NB4 (cell line): ENCODE measurements at regions not wholly inside any gene's neighbourhood (a gene's known extent, or its start where the extent isn't known, plus 50 kb on each side); places are given as distances from the start of the nearest gene placed in this dataset.

Source experiments
- DNase-seq: peaks from one replicate; pipeline ENCODE4 v3.0.0; 2010; ENCODE audit warnings: low read depth
- H3K4me3 ChIP-seq: one replicate; pipeline ENCODE4 v1.5.1; 2011; ENCODE audit warnings: mild to moderate bottlenecking, low read depth, low read length, moderate library complexity
- CTCF ChIP-seq: IDR thresholded peaks from one replicate; pipeline ENCODE4 v1.5.1; 2012; ENCODE audit warnings: low read depth, low read length
- MAX ChIP-seq: IDR thresholded peaks from 2 replicates; pipeline ENCODE4 v1.6.1; 2011; ENCODE audit warnings: low read depth, low read length
- MYC ChIP-seq: IDR thresholded peaks from 2 replicates; pipeline ENCODE4 v1.6.1; 2011; ENCODE audit warnings: low read depth, low read length
- POLR2A ChIP-seq: IDR thresholded peaks from 2 replicates; pipeline ENCODE4 v1.6.1; 2011; ENCODE audit warnings: mild to moderate bottlenecking; ENCODE audit not compliant: insufficient read length; ENCODE audit errors: extremely low read depth

- DNase-seq: no peak
- TF ChIP-seq MAX: no peak
- no peak for TF ChIP-seq CTCF
- no peak for TF ChIP-seq POLR2A
- H3K4me3 ChIP-seq: no peak overlapping the region
These were observed 86.6 kb downstream of the ZBTB18 start for GRCh38 chr1:244137725-244138124.

GRCh38 chr1:244138399-244138798, 87.3 kb downstream of the ZBTB18 start:
- TF ChIP-seq MAX: no peak
- no peak for TF ChIP-seq CTCF
- TF ChIP-seq POLR2A: no peak
- TF ChIP-seq MYC: no peak
- no peak overlapping the region for H3K4me3 ChIP-seq

GRCh38 chr1:244139655-244140054, 88.6 kb downstream of the ZBTB18 start:
- no peak for DNase-seq
- TF ChIP-seq MAX: no peak
- no peak for TF ChIP-seq CTCF
- TF ChIP-seq POLR2A: no peak
- no peak for TF ChIP-seq MYC
- no peak overlapping the region for H3K4me3 ChIP-seq

More at GRCh38 chr1:244138399-244138798, 87.3 kb downstream of the ZBTB18 start:
- no peak for DNase-seq

- DNase-seq: no peak
- TF ChIP-seq MYC (no peak), CTCF (no peak), POLR2A (no peak), MAX (no peak)
- H3K4me3 ChIP-seq: no peak overlapping the region
These were observed 89.3 kb downstream of the ZBTB18 start for GRCh38 chr1:244140420-244140819.

- no peak overlapping the region for H3K4me3 ChIP-seq
- TF ChIP-seq MAX (no peak), MYC (no peak), CTCF (no peak)
- DNase-seq: no peak
These were observed 93.0 kb downstream of the ZBTB18 start for GRCh38 chr1:244144053-244144452.

GRCh38 chr1:244150071-244150470, 99.0 kb downstream of the ZBTB18 start:
- TF ChIP-seq POLR2A: no peak
- TF ChIP-seq MAX: no peak
- no peak for TF ChIP-seq CTCF
- no peak for TF ChIP-seq MYC
- no peak overlapping the region for H3K4me3 ChIP-seq
- no peak for DNase-seq
